MM.1S (cell line): ENCODE measurements at regions not wholly inside any gene's neighbourhood (a gene's known extent, or its start where the extent isn't known, plus 50 kb on each side); places are given as distances from the start of the nearest gene placed in this dataset.

Source experiments
- DNase-seq: peaks from one replicate; pipeline ENCODE4 v3.0.0-alpha.2; 2015
- H2AFZ ChIP-seq: fragments of 300-600 bp; sonication (generic); 2 replicates; pipeline ENCODE4 v1.6.0; 2016; ENCODE audit warnings: antibody characterized with exemption, low read length
- H3F3A ChIP-seq: fragments of 300-600 bp; sonication (generic); 2 replicates; pipeline ENCODE4 v1.6.1; 2016; ENCODE audit warnings: mild to moderate bottlenecking, antibody characterized with exemption, low read length, moderate library complexity, mixed read lengths; ENCODE audit not compliant: insufficient read depth
- H3K27ac ChIP-seq: fragments of 300-600 bp; sonication (generic); 2 replicates; pipeline ENCODE4 v1.5.1; 2016; ENCODE audit warnings: mild to moderate bottlenecking, low read length
- H3K27me3 ChIP-seq: fragments of 300-600 bp; sonication (generic); replicated peaks from 2 replicates; pipeline ENCODE4 v1.6.0; 2016; ENCODE audit warnings: low read length; ENCODE audit not compliant: insufficient read depth
- H3K36me3 ChIP-seq: fragments of 300-600 bp; sonication (generic); replicated peaks from 2 replicates; pipeline ENCODE4 v1.6.1; 2016; ENCODE audit warnings: mild to moderate bottlenecking, low read length, mixed read lengths; ENCODE audit not compliant: insufficient read depth
- H3K4me1 ChIP-seq: fragments of 300-600 bp; sonication (generic); 2 replicates; pipeline ENCODE4 v1.6.1; 2016; ENCODE audit warnings: low read length, mixed read lengths
- H3K4me2 ChIP-seq: fragments of 300-600 bp; sonication (generic); 2 replicates; pipeline ENCODE4 v1.6.0; 2016; ENCODE audit warnings: low read depth, low read length
- H3K4me3 ChIP-seq: fragments of 300-600 bp; sonication (generic); 2 replicates; pipeline ENCODE4 v1.5.1; 2016; ENCODE audit warnings: low read length, mixed read lengths
- H3K79me2 ChIP-seq: fragments of 300-600 bp; sonication (generic); 2 replicates; pipeline ENCODE4 v1.6.1; 2016; ENCODE audit warnings: mixed run types, low read length, mixed read lengths
- H3K9ac ChIP-seq: fragments of 300-600 bp; sonication (generic); 2 replicates; pipeline ENCODE4 v1.6.1; 2016; ENCODE audit warnings: low read length, mixed read lengths
- H3K9me2 ChIP-seq: fragments of 300-600 bp; sonication (generic); replicated peaks from 2 replicates; pipeline ENCODE4 v1.6.1; 2016; ENCODE audit warnings: mild to moderate bottlenecking, low read length, mixed read lengths; ENCODE audit not compliant: insufficient read depth
- H3K9me3 ChIP-seq: fragments of 300-600 bp; sonication (generic); replicated peaks from 2 replicates; pipeline ENCODE4 v1.6.1; 2016; ENCODE audit warnings: mild to moderate bottlenecking, low read length, mixed read lengths; ENCODE audit not compliant: insufficient read depth
- H4K20me1 ChIP-seq: fragments of 300-600 bp; sonication (generic); 2 replicates; pipeline ENCODE4 v1.6.1; 2016; ENCODE audit warnings: mild to moderate bottlenecking, low read length, moderate library complexity, mixed read lengths; ENCODE audit not compliant: insufficient read depth
- EZH2 ChIP-seq: fragments of 300-600 bp; sonication (generic); optimal IDR thresholded peaks from 2 replicates; pipeline ENCODE3; 2017; ENCODE audit warnings: low read depth, mild to moderate bottlenecking, antibody characterized with exemption, low read length, mixed read lengths
- EZH2phosphoT487 ChIP-seq: fragments of 300-600 bp; sonication (generic); IDR thresholded peaks from 2 replicates; pipeline ENCODE4 v1.6.1; 2018; ENCODE audit warnings: antibody characterized with exemption, low read length
- TF ChIP-seq, protein P1 (sequence below): fragments of 300-600 bp; sonication (generic); IDR thresholded peaks from 2 replicates; pipeline ENCODE4 v1.5.1; 2016; ENCODE audit warnings: antibody characterized with exemption, low read length, mixed read lengths

DNA sequence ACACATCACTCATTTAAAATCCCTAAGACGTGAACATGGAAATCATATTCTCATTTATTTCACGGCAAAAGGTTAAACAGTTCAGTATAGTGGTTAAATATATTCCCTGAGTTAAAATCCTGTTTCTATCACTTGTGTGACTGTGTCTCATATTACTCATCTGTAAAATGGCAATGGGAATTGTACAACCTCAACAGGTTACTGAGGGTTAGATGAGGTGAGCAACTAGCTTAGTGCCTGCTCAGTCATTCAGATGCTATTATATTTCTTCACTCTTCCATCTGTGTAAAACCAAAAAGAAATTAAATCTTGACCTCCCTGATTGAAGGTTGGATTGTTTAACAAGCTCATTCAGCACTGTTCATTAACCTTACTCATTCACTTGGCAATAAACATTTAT is 212.4 kb upstream of the STK17B start:
- peaks cover 5% of the 10 kb centered on the region; the same call in 1 of the 2 replicates for H3K4me1 ChIP-seq
- no peak overlapping the region for H3K4me2 ChIP-seq
- no peaks in the 10 kb centered on the region for H3K79me2 ChIP-seq
- H3K27me3 ChIP-seq, result no peaks in the 10 kb centered on the region
- H3K9me3 ChIP-seq, result no peaks in the 10 kb centered on the region
- no peaks in the 10 kb centered on the region for H3K36me3 ChIP-seq
- H3K9ac ChIP-seq, result no peak overlapping the region
- no peak overlapping the region for H3K4me3 ChIP-seq
- H2AFZ ChIP-seq, result no peak overlapping the region
- TF ChIP-seq, protein P1, sequence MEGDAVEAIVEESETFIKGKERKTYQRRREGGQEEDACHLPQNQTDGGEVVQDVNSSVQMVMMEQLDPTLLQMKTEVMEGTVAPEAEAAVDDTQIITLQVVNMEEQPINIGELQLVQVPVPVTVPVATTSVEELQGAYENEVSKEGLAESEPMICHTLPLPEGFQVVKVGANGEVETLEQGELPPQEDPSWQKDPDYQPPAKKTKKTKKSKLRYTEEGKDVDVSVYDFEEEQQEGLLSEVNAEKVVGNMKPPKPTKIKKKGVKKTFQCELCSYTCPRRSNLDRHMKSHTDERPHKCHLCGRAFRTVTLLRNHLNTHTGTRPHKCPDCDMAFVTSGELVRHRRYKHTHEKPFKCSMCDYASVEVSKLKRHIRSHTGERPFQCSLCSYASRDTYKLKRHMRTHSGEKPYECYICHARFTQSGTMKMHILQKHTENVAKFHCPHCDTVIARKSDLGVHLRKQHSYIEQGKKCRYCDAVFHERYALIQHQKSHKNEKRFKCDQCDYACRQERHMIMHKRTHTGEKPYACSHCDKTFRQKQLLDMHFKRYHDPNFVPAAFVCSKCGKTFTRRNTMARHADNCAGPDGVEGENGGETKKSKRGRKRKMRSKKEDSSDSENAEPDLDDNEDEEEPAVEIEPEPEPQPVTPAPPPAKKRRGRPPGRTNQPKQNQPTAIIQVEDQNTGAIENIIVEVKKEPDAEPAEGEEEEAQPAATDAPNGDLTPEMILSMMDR, result no peak
- no peak for TF ChIP-seq EZH2
- no peak for TF ChIP-seq EZH2phosphoT487
- H4K20me1 ChIP-seq, result no peaks in the 10 kb centered on the region
- DNase-seq, result no peak
- no peaks in the 10 kb centered on the region for H3F3A ChIP-seq
- H3K27ac ChIP-seq, result no peak overlapping the region
- H3K9me2 ChIP-seq, result no peaks in the 10 kb centered on the region

GRCh38 chr2:196384729-196385128 is 213.4 kb upstream of the STK17B start:
- Histone ChIP-seq H2AFZ (no peak overlapping the region), H3K36me3 (no peaks in the 10 kb centered on the region), H3K9me2 (no peaks in the 10 kb centered on the region), H3F3A (no peaks in the 10 kb centered on the region), H3K9ac (no peak overlapping the region), H4K20me1 (no peaks in the 10 kb centered on the region), H3K4me2 (peak overlapping the region; percentile 19; the same call in 1 of the 2 replicates), H3K27me3 (no peaks in the 10 kb centered on the region), H3K4me1 (peaks cover 5% of the 10 kb centered on the region; the same call in 1 of the 2 replicates), H3K27ac (no peak overlapping the region), H3K4me3 (no peak overlapping the region), H3K79me2 (no peaks in the 10 kb centered on the region), H3K9me3 (no peaks in the 10 kb centered on the region)
- TF ChIP-seq EZH2phosphoT487 (no peak), EZH2 (no peak)
- TF ChIP-seq, protein P1, result no peak
- DNase-seq, result peak; percentile 21

- no peaks in the 10 kb centered on the region for H3K79me2 ChIP-seq
- no peak for TF ChIP-seq EZH2phosphoT487
- TF ChIP-seq, protein P1, result no peak
- no peak for TF ChIP-seq EZH2
- H3K4me1 ChIP-seq, result peaks cover 1% of the 10 kb centered on the region; the same call in 1 of the 2 replicates
- no peak for DNase-seq
- no peak overlapping the region for H3K4me2 ChIP-seq
- H3K9me2 ChIP-seq, result no peaks in the 10 kb centered on the region
- no peak overlapping the region for H3K9ac ChIP-seq
- H3K27ac ChIP-seq, result no peak overlapping the region
- no peaks in the 10 kb centered on the region for H3K9me3 ChIP-seq
- no peaks in the 10 kb centered on the region for H3K27me3 ChIP-seq
- no peak overlapping the region for H2AFZ ChIP-seq
- H3K4me3 ChIP-seq, result no peak overlapping the region
- H4K20me1 ChIP-seq, result no peaks in the 10 kb centered on the region
- H3F3A ChIP-seq, result no peaks in the 10 kb centered on the region
- H3K36me3 ChIP-seq, result no peaks in the 10 kb centered on the region
Measured at GRCh38 chr2:196389670-196390069, 218.3 kb upstream of the STK17B start.
